ENCODE measurements at regions not wholly inside any gene's neighbourhood (a gene's known extent, or its start where the extent isn't known, plus 50 kb on each side); places are given as distances from the start of the nearest gene placed in this dataset.
A peak's percentile ranks its signal among the peaks of the same experiment; 100 is the strongest.

DNA sequence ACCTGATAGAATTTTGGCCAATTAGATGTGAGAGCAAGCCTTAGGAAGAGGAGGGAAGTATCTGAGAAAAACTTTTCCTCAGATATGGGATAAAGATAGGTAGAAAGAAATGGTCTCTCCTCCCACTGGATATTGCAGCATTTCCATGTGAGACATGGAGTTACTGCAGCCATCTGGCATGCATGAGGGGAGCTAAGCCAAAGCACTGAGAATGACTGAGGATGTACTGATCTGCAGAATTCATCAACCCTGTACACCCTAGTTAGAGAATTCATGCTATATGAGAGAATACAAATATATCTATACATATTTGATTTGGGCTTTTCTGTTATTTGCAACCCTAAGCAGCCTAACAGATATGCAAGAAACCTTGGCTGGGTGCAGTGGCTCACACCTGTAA, 52.5 kb upstream of the RPL34 start:
- DNase-seq (ENCODE audit: low read depth), result no peak
- TF ChIP-seq, protein P1, sequence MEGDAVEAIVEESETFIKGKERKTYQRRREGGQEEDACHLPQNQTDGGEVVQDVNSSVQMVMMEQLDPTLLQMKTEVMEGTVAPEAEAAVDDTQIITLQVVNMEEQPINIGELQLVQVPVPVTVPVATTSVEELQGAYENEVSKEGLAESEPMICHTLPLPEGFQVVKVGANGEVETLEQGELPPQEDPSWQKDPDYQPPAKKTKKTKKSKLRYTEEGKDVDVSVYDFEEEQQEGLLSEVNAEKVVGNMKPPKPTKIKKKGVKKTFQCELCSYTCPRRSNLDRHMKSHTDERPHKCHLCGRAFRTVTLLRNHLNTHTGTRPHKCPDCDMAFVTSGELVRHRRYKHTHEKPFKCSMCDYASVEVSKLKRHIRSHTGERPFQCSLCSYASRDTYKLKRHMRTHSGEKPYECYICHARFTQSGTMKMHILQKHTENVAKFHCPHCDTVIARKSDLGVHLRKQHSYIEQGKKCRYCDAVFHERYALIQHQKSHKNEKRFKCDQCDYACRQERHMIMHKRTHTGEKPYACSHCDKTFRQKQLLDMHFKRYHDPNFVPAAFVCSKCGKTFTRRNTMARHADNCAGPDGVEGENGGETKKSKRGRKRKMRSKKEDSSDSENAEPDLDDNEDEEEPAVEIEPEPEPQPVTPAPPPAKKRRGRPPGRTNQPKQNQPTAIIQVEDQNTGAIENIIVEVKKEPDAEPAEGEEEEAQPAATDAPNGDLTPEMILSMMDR (IDR thresholded peaks at IDR 0.05; ENCODE audit: insufficient read depth, low read depth, low read length, missing control alignments), result no peak
- H3K4me3 ChIP-seq (ENCODE audit: low read depth, low read length), result no peak overlapping the region

DNA sequence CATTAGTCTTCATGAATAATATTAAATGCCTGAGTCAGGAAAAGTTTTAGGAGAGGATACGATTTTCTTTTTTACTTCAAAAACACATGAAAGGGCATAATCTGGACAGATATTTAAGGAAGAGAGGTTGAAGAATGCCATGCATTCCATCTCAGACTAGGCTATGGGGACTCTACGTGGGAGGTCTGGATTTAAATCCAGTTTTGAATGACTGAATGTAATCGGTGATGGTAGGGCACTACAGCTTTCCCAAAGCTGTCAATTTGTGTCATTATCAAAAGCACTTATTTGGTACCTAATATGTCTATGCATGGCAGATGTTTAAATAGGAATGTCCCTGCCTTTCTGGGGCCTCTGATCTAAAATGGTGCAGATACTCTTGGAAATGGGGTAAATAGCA, 59.3 kb upstream of the RPL34 start:
- TF ChIP-seq, protein P1 (IDR thresholded peaks at IDR 0.05; ENCODE audit: insufficient read depth, low read depth, low read length, missing control alignments), result no peak
- no peak for DNase-seq (ENCODE audit: low read depth)
- H3K4me3 ChIP-seq (ENCODE audit: low read depth, low read length), result no peak overlapping the region

DNA sequence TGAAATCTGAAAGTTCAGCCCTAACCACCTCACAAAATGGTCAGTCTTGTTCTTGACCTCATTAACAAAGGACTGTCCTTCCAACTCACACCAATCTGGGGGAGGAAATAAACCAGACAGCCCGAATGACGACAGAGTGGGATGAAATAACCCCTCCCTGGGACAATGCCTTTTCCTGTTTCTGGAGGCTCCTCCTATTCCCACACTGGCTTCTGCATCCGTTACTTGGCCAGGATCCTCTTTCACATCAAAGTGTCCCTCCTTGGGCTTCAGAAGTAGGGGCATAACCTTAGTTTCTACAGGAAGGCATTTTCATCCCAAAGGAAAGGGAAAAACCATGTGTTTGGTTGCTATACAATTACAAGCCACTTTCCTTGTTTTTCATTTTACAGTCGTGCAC, 59.8 kb upstream of the RPL34 start:
- no peak for DNase-seq (ENCODE audit: low read depth)
- no peak overlapping the region for H3K4me3 ChIP-seq (ENCODE audit: low read depth, low read length)
- TF ChIP-seq, protein P1 (IDR thresholded peaks at IDR 0.05; ENCODE audit: insufficient read depth, low read depth, low read length, missing control alignments), result no peak

DNA sequence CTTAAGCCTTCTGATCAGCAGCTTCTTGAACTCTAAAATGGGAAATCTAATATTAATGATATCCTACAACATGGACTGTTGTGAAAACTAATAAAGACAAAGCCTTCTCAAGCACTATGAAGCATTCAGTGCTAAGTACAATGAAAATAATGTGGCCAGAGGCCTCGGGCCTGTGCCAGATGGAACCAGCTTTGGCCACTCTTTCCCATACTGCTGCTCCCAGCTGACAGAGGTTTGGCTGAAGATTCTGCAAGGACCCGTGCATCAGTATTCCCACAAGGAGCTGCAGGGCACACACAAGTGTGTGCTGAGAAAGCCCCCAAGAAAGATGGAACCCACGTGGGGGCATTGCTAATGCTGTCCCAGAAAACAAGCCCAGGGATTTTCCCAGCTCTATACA, 60.5 kb upstream of the RPL34 start:
- no peak for DNase-seq (ENCODE audit: low read depth)
- no peak overlapping the region for H3K4me3 ChIP-seq (ENCODE audit: low read depth, low read length)
- TF ChIP-seq, protein P1 (IDR thresholded peaks at IDR 0.05; ENCODE audit: insufficient read depth, low read depth, low read length, missing control alignments), result no peak

DNA sequence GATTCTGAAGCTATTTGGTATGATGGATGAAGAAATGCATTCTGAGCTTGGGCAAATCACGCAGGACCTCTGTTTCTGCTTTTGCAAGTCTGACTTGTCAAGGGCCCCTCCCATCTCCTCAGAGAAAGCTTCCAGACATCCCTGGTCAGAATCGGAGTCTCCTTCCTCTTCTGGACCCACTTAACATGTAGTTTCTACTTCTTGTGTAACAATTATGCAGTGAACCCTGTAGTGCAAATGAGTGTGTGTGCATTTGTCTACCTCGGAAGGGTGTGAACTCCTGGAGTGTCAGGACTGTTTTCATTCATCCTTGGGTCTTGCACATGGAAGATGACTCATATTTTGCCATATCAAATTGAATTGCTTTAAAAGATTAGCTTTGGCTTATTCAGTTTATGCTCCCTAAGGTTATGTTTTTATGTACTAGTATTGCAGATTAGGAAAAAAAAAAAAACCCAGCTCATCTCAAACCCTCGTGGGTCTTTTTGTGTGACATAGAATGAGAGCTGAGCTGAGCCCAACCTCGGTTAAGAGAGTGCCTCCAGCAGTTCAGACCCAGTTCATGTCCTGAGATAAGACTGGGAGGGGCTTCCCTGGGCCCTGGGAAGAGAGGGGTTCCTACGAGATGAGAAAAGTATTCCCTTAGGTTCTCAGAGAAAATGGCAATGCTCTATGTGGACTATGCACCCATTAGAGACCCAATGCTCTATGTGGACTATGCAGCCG, 61.1 kb upstream of the RPL34 start:
- DNase-seq (ENCODE audit: low read depth), result no peak
- no peak overlapping the region for H3K4me3 ChIP-seq (ENCODE audit: low read depth, low read length)
- TF ChIP-seq, protein P1 (IDR thresholded peaks at IDR 0.05; ENCODE audit: insufficient read depth, low read depth, low read length, missing control alignments), result no peak

DNA sequence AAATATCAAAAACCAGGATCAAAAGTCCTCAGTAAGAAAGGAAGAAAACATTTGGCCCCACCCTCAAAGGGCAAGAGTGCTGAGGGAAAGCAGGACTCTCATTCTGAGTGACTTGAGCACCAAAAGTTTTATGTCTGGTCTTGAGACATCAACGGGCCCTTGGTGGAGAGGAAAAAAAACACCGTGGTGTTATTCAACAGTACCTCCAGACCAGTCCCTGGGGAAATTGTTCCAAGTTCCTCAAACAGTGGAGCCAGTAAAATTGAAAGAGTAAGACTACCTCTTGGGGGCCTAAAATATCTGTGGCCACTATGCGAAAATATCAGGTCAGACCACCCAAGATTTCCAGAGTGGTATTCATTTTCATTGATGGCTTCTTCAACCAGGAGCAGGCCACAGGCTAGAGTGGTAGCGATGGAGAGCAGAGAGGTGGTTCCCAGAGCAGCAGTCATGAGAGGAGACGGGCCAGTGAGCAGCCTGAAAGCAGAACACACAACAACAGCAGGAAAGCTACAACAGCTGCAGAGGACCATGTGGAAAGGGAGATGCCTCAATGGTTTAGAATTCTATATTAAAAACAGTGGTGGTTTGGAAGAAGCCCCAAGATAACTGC, 63.7 kb upstream of the RPL34 start:
- TF ChIP-seq, protein P1 (IDR thresholded peaks at IDR 0.05; ENCODE audit: insufficient read depth, low read depth, low read length, missing control alignments), result no peak
- no peak overlapping the region for H3K4me3 ChIP-seq (ENCODE audit: low read depth, low read length)
- DNase-seq (ENCODE audit: low read depth), result peak; percentile 61

Measured in GM12865 (cell line).